ENCODE measurements at regions not wholly inside any gene's neighbourhood (a gene's known extent, or its start where the extent isn't known, plus 50 kb on each side); places are given as distances from the start of the nearest gene placed in this dataset.

- Histone ChIP-seq H4K91ac (ENCODE audit: insufficient read depth, low read depth, low read length) (peak overlapping the region; percentile 78), H2AK9ac (replicated peaks; ENCODE audit: low read depth, low read length, poor library complexity) (no peak overlapping the region), H3K36me3 (ENCODE audit: control insufficient read depth, insufficient read depth, low read length) (no peaks in the 10 kb centered on the region), H4K5ac (ENCODE audit: low read depth, low read length) (no peak overlapping the region), H3K9ac (ENCODE audit: low read depth, low read length) (no peak overlapping the region), H3K23ac (ENCODE audit: low read depth, low read length) (peak overlapping the region; percentile 20; the same call in 1 of the 2 replicates), H3K4me3 (ENCODE audit: insufficient read depth, low read depth, low read length) (no peak overlapping the region), H2BK120ac (ENCODE audit: low read depth, low read length) (peak overlapping the region; percentile 86), H3K18ac (ENCODE audit: low read depth, low read length) (peak overlapping the region; percentile 66), H4K20me1 (ENCODE audit: insufficient read depth, low read length) (no peaks in the 10 kb centered on the region), H3K9me3 (ENCODE audit: control insufficient read depth, insufficient read depth, low read length) (0 out of 2 replicates have a peak, but pooled peaks cover 2% of the 10 kb centered on the region), H2AFZ (replicated peaks; ENCODE audit: low read length, poor library complexity) (no peak overlapping the region), H4K8ac (ENCODE audit: low read depth in 2 of 2, low read length in 2 of 2) (peak overlapping the region in 1 of 2 experiments; percentile 75; a peak in 3 of 4 replicates), H3K9me1 (ENCODE audit: insufficient read depth, low read length) (peaks cover 21% of the 10 kb centered on the region), H3K27me3 (ENCODE audit: control insufficient read depth, insufficient read depth, low read length) (no peaks in the 10 kb centered on the region; the same call in 1 of the 2 replicates), H3K4me2 (ENCODE audit: low read depth, low read length) (no peak overlapping the region), H3K4me1 (ENCODE audit: control insufficient read depth, insufficient read depth, low read length) (peaks cover 24% of the 10 kb centered on the region), H3K27ac (ENCODE audit: insufficient read depth, low read length) (no peak overlapping the region), H3K4ac (ENCODE audit: low read depth, low read length) (peak overlapping the region; percentile 85), H3K56ac (ENCODE audit: extremely low read depth, insufficient read depth, low read length) (no peak overlapping the region), H2BK20ac (ENCODE audit: low read depth, low read length) (peak overlapping the region; percentile 89), H2BK15ac (ENCODE audit: low read depth, low read length) (peak overlapping the region; percentile 98), H2BK5ac (ENCODE audit: low read depth, low read length, poor library complexity, severe bottlenecking) (peak overlapping the region; percentile 45), H2AK5ac (ENCODE audit: low read depth, low read length) (peak overlapping the region; percentile 96), H3K79me1 (ENCODE audit: low read depth in 1 of 2, low read length in 2 of 2) (no peaks in the 10 kb centered on the region; a peak in 1 of 4 replicates), H3K14ac (replicated peaks; ENCODE audit: low read depth, low read length) (peak overlapping the region; percentile 57)
- in situ Hi-C loops (cut with MboI; ENCODE audit: low sequenced_read_pairs) = loop anchor here (5.0 kb wide), 1 partner anchor 64 kb away; the partner anchor contains the start of gene F3
- TF ChIP-seq CHD1 (IDR thresholded peaks at IDR 0.05; ENCODE audit: low read depth, low read length) (no peak), SMC3 (IDR thresholded peaks at IDR 0.05; ENCODE audit: low read depth, low read length) (no peak), USF2 (IDR thresholded peaks at IDR 0.05; ENCODE audit: low read depth, low read length) (no peak), RCOR1 (IDR thresholded peaks at IDR 0.05; ENCODE audit: insufficient replicate concordance, low read length) (no peak), POLR2A (IDR thresholded peaks at IDR 0.05; ENCODE audit: low read depth, low read length) (no peak), ELK1 (IDR thresholded peaks at IDR 0.05; ENCODE audit: borderline replicate concordance, low read depth, low read length) (no peak), RAD21 (IDR thresholded peaks at IDR 0.05; ENCODE audit: low read length) (no peak), MXI1 (IDR thresholded peaks at IDR 0.05; ENCODE audit: borderline replicate concordance, low read depth, low read length) (no peak), RFX5 (IDR thresholded peaks at IDR 0.05; ENCODE audit: low read depth, low read length) (no peak), CEBPB (IDR thresholded peaks at IDR 0.05; ENCODE audit: low read depth, low read length) (no peak)
- POLR2A ChIA-PET (ENCODE audit: unreplicated experiment) = interaction anchor here (2.1 kb wide), 1 partner anchor 64 kb away, joined by 8 read pairs; the partner anchor contains the start of gene F3
- ATAC-seq (ENCODE audit: low read depth) = no peak
- CTCF ChIA-PET = no interaction called here
- BruUV-seq (replicated peaks) = no TSS peak
- DNase-seq = no peak
- intact Hi-C loops (cut with micrococcal nuclease) = no loop called here
- dilution Hi-C loops (cut with HindIII; ENCODE audit: low sequenced_read_pairs, unreplicated experiment) = no loop called here
- WGBS, 2 experiments (ENCODE audit: extremely low coverage in 2 of 2, insufficient read length in 1 of 2) = no CpG with 5 or more reads among the region's 4 CpGs
Measured at GRCh38 chr1:94606471-94606870, 64.9 kb upstream of the F3 start.
